A204.1 (cell line): ENCODE measurements at regions not wholly inside any gene's neighbourhood (a gene's known extent, or its start where the extent isn't known, plus 50 kb on each side); places are given as distances from the start of the nearest gene placed in this dataset.
"Not testable (repeated sequence)": the region's sequence is repeated elsewhere in the genome, so short reads cannot be mapped to it uniquely, and the experiment has no call there.

Source experiments
- FAIRE-seq: peaks from 2 replicates; lab custom pipeline; 2012; peaks lifted over from hg19 to GRCh38; lab: Jason Lieb, UNC

GRCh38 chr6:6815732-6816131 is 227.2 kb downstream of the LY86 start:
- no peak for FAIRE-seq

GRCh38 chr6:6816716-6817115 is 228.2 kb downstream of the LY86 start:
- no peak for FAIRE-seq

GRCh38 chr6:6818078-6818639 is 229.6 kb downstream of the LY86 start:
- no peak for FAIRE-seq

GRCh38 chr6:6820641-6821238 is 232.2 kb downstream of the LY86 start:
- no peak for FAIRE-seq

GRCh38 chr6:6821639-6822261 is 233.2 kb downstream of the LY86 start:
- FAIRE-seq, result no peak

- FAIRE-seq, result no peak
Observed at GRCh38 chr6:6823030-6823429, 234.5 kb downstream of the LY86 start.

- FAIRE-seq, result no peak
Observed at GRCh38 chr6:6823568-6824224, 235.2 kb downstream of the LY86 start.

GRCh38 chr6:6824381-6824780 is 235.9 kb downstream of the LY86 start:
- FAIRE-seq, result no peak

GRCh38 chr6:6825193-6825784 is 236.8 kb downstream of the LY86 start:
- no peak for FAIRE-seq

- FAIRE-seq, result no peak
Observed at GRCh38 chr6:6826095-6826901, 237.8 kb downstream of the LY86 start.

GRCh38 chr6:6826961-6827360 is 238.4 kb downstream of the LY86 start:
- no peak for FAIRE-seq

- FAIRE-seq, result no peak
Observed at GRCh38 chr6:6829872-6830685, 241.6 kb downstream of the LY86 start.

GRCh38 chr6:6830686-6831063 is 242.2 kb downstream of the LY86 start:
- not testable (repeated sequence) for FAIRE-seq

GRCh38 chr6:6832439-6832838 is 243.9 kb downstream of the LY86 start:
- no peak for FAIRE-seq

- no peak for FAIRE-seq
Observed at GRCh38 chr6:6834356-6835222, 246.1 kb downstream of the LY86 start.

- no peak for FAIRE-seq
Observed at GRCh38 chr6:6835223-6835503, 246.6 kb downstream of the LY86 start.

- no peak for FAIRE-seq
Observed at GRCh38 chr6:6836609-6837406, 248.3 kb downstream of the LY86 start.

GRCh38 chr6:6837541-6838080 is 249.1 kb downstream of the LY86 start:
- no peak for FAIRE-seq

GRCh38 chr6:6840831-6841291 is 252.3 kb downstream of the LY86 start:
- no peak for FAIRE-seq
